ENCODE measurements at regions not wholly inside any gene's neighbourhood (a gene's known extent, or its start where the extent isn't known, plus 50 kb on each side); places are given as distances from the start of the nearest gene placed in this dataset.
"Not testable (repeated sequence)": the region's sequence is repeated elsewhere in the genome, so short reads cannot be mapped to it uniquely, and the experiment has no call there.

DNA sequence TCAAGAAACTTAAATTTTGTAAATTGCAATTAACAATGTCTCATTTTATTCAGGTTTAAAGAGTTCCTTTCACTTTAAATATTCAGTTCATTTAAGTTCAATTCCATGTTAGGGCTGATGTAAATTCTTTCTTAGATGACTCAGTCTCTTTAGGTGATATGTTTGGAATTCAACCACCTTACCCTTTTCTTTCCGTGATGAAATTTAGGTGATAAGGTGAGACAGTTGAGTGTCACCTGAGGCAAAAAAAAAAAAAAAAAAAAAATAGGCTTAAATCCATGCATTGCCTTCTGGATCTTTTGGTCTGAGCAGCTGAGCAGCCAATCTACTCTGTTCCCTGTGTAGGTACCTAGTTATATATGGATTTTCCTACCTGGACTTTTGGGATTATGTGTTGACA is 299.5 kb downstream of the DAD1 start:
- DNase-seq (ENCODE audit: low read depth in 1 of 2, low spot score in 1 of 2): no peak
- no peak for TF ChIP-seq JUND (IDR thresholded peaks at IDR 0.05; ENCODE audit: low read depth)
- in situ Hi-C loops (cut with HindIII; ENCODE audit: low pct_unique_long_range_greater_than_20kb, low sequenced_read_pairs): no loop called here

GRCh38 chr14:22285991-22286390 is 303.0 kb downstream of the DAD1 start:
- no peak for DNase-seq (ENCODE audit: low read depth in 1 of 2, low spot score in 1 of 2)
- in situ Hi-C loops (cut with HindIII; ENCODE audit: low pct_unique_long_range_greater_than_20kb, low sequenced_read_pairs): no loop called here
- no peak for TF ChIP-seq JUND (IDR thresholded peaks at IDR 0.05; ENCODE audit: low read depth)

DNA sequence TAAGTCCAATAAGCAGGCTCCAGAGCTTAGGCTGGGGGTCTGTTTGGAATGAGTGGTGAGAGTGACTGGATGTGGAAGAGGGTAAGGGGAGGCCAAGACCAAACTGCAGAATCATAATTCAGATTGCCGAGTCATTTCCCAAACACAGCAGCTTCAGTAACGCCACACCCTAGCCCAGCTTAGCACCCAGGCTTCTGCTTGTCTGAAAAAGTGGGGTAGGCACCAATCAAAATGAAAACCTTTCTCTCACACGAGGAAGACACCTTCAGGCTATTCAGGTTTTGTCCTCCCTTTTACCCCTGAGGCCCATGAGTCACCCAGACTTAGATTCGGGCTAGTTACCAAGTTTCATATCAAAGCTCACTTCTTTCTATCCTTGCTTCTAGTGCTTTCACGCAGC is 306.1 kb downstream of the DAD1 start:
- no peak for TF ChIP-seq JUND (IDR thresholded peaks at IDR 0.05; ENCODE audit: low read depth)
- DNase-seq (ENCODE audit: low read depth in 1 of 2, low spot score in 1 of 2): no peak
- in situ Hi-C loops (cut with HindIII; ENCODE audit: low pct_unique_long_range_greater_than_20kb, low sequenced_read_pairs): no loop called here

GRCh38 chr14:22282417-22282816 is 306.6 kb downstream of the DAD1 start:
- no peak for TF ChIP-seq JUND (IDR thresholded peaks at IDR 0.05; ENCODE audit: low read depth)
- in situ Hi-C loops (cut with HindIII; ENCODE audit: low pct_unique_long_range_greater_than_20kb, low sequenced_read_pairs): no loop called here
- DNase-seq (ENCODE audit: low read depth in 1 of 2, low spot score in 1 of 2): no peak

DNA sequence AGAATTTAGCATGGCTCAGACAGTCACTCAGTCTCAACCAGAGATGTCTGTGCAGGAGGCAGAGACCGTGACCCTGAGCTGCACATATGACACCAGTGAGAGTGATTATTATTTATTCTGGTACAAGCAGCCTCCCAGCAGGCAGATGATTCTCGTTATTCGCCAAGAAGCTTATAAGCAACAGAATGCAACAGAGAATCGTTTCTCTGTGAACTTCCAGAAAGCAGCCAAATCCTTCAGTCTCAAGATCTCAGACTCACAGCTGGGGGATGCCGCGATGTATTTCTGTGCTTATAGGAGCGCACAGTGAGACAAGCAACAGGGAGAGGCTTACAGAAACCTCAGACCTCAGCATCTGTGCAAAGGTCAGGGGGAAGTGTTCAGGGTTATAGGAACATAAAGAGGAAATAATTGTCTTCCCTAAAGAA is 307.6 kb downstream of the DAD1 start:
- DNase-seq (ENCODE audit: low read depth in 1 of 2, low spot score in 1 of 2); in situ Hi-C loops (cut with HindIII; ENCODE audit: low pct_unique_long_range_greater_than_20kb, low sequenced_read_pairs): not testable (repeated sequence)

GRCh38 chr14:22280497-22281316 is 308.3 kb downstream of the DAD1 start:
- TF ChIP-seq JUND (IDR thresholded peaks at IDR 0.05; ENCODE audit: low read depth): no peak
- DNase-seq (ENCODE audit: low read depth in 1 of 2, low spot score in 1 of 2): no peak
- in situ Hi-C loops (cut with HindIII; ENCODE audit: low pct_unique_long_range_greater_than_20kb, low sequenced_read_pairs): no loop called here

- DNase-seq (ENCODE audit: low read depth in 1 of 2, low spot score in 1 of 2): no peak
- no peak for TF ChIP-seq JUND (IDR thresholded peaks at IDR 0.05; ENCODE audit: low read depth)
- in situ Hi-C loops (cut with HindIII; ENCODE audit: low pct_unique_long_range_greater_than_20kb, low sequenced_read_pairs): no loop called here
Measured at GRCh38 chr14:22276913-22277816, 311.9 kb downstream of the DAD1 start.

- DNase-seq (ENCODE audit: low read depth in 1 of 2, low spot score in 1 of 2): no peak
- TF ChIP-seq JUND (IDR thresholded peaks at IDR 0.05; ENCODE audit: low read depth): no peak
- in situ Hi-C loops (cut with HindIII; ENCODE audit: low pct_unique_long_range_greater_than_20kb, low sequenced_read_pairs): no loop called here
Measured at GRCh38 chr14:22271838-22272799, 316.9 kb downstream of the DAD1 start.

GRCh38 chr14:22268875-22269274 is 320.1 kb downstream of the DAD1 start:
- TF ChIP-seq JUND (IDR thresholded peaks at IDR 0.05; ENCODE audit: low read depth): no peak
- no peak for DNase-seq (ENCODE audit: low read depth in 1 of 2, low spot score in 1 of 2)
- in situ Hi-C loops (cut with HindIII; ENCODE audit: low pct_unique_long_range_greater_than_20kb, low sequenced_read_pairs): no loop called here

DNA sequence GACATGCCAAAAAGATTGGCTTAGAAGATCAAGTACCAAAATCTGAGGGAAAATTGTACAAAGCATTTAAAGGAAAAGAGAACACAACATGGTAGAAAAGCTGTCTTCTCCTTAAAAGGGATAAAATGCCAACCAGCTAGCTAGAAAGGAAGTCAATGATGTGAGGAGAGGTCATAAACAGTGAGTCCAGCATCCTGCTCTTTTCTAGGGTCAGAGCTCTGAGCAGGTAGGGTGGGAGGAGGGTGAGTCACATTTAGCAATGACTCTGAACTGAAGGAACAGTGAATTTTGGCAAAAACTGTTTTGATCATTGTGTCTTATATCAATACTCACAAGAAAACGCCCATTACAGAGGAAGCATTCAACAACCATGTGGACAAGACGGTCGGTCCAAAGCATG is 322.3 kb downstream of the DAD1 start:
- no peak for DNase-seq (ENCODE audit: low read depth in 1 of 2, low spot score in 1 of 2)
- no peak for TF ChIP-seq JUND (IDR thresholded peaks at IDR 0.05; ENCODE audit: low read depth)
- in situ Hi-C loops (cut with HindIII; ENCODE audit: low pct_unique_long_range_greater_than_20kb, low sequenced_read_pairs): no loop called here

DNA sequence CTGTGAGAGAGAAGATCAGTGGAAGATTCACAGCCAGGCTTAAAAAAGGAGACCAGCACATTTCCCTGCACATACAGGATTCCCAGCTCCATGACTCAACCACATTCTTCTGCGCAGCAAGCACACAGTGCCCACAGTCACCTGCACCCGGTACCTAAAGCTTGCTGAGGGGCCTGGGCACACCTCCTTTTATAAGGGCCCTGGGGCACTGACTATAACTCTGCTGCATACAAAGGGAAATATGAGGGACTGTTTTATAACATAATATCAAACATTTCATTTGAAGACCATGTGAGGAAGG is 322.9 kb downstream of the DAD1 start:
- TF ChIP-seq JUND (IDR thresholded peaks at IDR 0.05; ENCODE audit: low read depth): no peak
- DNase-seq (ENCODE audit: low read depth in 1 of 2, low spot score in 1 of 2): peak in 1 of 2 experiments; percentile 16
- in situ Hi-C loops (cut with HindIII; ENCODE audit: low pct_unique_long_range_greater_than_20kb, low sequenced_read_pairs): no loop called here
